ENCODE measurements at regions not wholly inside any gene's neighbourhood (a gene's known extent, or its start where the extent isn't known, plus 50 kb on each side); places are given as distances from the start of the nearest gene placed in this dataset.

DNA sequence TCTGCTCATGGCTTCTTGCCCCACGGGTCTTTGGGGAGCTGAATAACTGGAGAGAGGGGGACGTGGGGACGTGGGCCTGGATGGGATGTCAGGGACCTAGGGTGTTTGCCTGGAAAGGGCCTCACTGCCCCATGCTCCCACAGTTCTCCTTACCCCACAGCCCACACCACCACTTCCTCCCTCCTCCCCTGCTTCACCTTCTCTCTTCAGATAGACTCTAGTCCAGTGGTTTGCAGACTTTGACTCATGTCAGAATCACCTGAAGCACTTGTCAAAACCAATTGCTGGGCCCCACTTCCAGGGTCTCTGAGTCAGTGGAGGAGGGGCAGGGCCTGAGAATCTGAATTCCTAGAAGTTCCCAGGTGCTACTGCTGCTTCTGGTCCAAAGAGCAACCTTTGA lies 327.4 kb downstream of the RPS24 start:
- Histone ChIP-seq H3K9me3 (no peaks in the 10 kb centered on the region), H3K4me3 (no peak overlapping the region), H3K4me1 (peaks cover 4% of the 10 kb centered on the region; the same call in 1 of the 2 replicates), H3K36me3 (replicated peaks) (no peaks in the 10 kb centered on the region), H3K27me3 (ENCODE audit: low read depth) (no peaks in the 10 kb centered on the region)
- in situ Hi-C loops (cut with MboI; ENCODE audit: low sequenced_read_pairs) = no loop called here
- no peak for DNase-seq (ENCODE audit: low spot score in 2 of 2)

DNA sequence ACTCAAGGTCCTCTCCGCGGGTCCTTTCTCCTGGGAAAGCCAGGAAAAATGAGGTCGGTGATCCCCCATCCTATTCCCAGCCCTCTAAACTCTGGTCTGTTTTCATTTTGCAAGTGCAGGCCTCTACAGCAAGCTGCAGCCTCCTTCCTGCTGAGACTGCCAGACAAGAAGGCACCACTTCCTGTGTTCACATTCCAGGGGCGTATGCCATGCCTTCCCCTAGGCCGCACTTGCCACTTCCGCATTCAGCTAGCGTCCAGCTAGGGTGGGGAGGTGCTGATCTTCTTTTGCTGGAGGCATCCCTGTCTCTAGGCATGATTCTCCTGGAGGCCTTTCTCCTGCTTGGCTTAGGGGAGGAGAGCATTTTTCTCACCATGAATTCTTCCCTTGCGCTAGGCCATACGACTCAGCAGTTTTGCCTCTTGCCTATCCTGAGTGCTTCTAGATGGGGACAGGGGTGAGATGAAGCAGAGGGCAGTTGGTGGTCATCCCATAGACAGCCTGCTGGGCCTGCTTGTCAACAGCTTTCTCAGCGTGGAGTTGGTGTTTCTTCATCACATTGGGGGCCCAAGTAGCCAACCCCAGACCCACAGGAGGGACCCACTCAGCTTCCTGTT lies 328.9 kb downstream of the RPS24 start:
- in situ Hi-C loops (cut with MboI; ENCODE audit: low sequenced_read_pairs) = no loop called here
- H3K36me3 ChIP-seq (replicated peaks) = no peaks in the 10 kb centered on the region
- H3K4me3 ChIP-seq = no peak overlapping the region
- no peaks in the 10 kb centered on the region for H3K9me3 ChIP-seq
- no peak for DNase-seq (ENCODE audit: low spot score in 2 of 2)
- H3K27me3 ChIP-seq (ENCODE audit: low read depth) = no peaks in the 10 kb centered on the region
- peaks cover 2% of the 10 kb centered on the region; the same call in 1 of the 2 replicates for H3K4me1 ChIP-seq

DNA sequence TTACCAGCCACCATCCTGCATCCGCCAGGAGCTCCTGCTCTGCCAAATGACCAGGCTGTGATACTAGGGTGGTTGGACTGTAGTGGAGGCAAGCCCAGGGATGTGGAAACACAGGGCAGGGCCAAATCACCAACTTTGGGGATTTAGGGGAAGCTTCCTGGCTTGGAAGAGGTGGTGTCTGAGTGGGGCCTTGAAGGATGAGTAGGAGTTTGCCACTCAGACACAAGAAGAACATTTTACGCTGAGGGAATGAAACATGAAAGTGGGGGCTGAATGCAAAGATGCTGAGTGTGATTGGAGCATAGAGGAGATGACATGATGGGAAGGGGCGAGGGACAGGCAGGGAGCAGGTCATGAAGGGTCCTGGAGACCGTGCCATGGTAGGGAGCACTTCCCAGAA lies 329.5 kb downstream of the RPS24 start:
- DNase-seq (ENCODE audit: low spot score in 2 of 2) = no peak
- in situ Hi-C loops (cut with MboI; ENCODE audit: low sequenced_read_pairs) = no loop called here
- no peaks in the 10 kb centered on the region for H3K4me1 ChIP-seq
- no peaks in the 10 kb centered on the region for H3K36me3 ChIP-seq (replicated peaks)
- no peak overlapping the region for H3K4me3 ChIP-seq
- H3K9me3 ChIP-seq = no peaks in the 10 kb centered on the region
- no peaks in the 10 kb centered on the region for H3K27me3 ChIP-seq (ENCODE audit: low read depth)

DNA sequence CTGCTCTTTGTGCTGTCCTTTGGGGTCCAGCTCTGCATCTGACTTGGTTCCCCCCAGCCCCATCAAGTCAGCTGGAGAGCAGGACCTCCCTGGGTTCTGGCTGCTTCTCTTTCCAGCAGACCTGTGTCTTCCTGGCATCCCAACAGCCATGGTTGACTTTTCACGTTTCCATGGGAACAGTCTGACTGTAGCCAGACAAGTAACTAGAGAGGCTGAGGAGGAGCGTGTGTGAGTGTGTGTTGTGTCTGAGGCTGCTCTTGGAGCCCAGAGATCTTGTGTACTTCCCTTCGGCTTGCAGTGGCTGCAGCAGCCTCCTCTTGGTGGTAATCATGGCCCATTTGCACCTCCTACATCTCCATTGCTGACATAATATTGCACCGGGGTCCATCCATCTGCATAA lies 332.0 kb downstream of the RPS24 start:
- H3K36me3 ChIP-seq (replicated peaks) = no peaks in the 10 kb centered on the region
- no peaks in the 10 kb centered on the region for H3K4me1 ChIP-seq
- in situ Hi-C loops (cut with MboI; ENCODE audit: low sequenced_read_pairs) = no loop called here
- no peaks in the 10 kb centered on the region for H3K27me3 ChIP-seq (ENCODE audit: low read depth)
- DNase-seq (ENCODE audit: low spot score in 2 of 2) = no peak
- no peak overlapping the region for H3K4me3 ChIP-seq
- H3K9me3 ChIP-seq = no peaks in the 10 kb centered on the region

DNA sequence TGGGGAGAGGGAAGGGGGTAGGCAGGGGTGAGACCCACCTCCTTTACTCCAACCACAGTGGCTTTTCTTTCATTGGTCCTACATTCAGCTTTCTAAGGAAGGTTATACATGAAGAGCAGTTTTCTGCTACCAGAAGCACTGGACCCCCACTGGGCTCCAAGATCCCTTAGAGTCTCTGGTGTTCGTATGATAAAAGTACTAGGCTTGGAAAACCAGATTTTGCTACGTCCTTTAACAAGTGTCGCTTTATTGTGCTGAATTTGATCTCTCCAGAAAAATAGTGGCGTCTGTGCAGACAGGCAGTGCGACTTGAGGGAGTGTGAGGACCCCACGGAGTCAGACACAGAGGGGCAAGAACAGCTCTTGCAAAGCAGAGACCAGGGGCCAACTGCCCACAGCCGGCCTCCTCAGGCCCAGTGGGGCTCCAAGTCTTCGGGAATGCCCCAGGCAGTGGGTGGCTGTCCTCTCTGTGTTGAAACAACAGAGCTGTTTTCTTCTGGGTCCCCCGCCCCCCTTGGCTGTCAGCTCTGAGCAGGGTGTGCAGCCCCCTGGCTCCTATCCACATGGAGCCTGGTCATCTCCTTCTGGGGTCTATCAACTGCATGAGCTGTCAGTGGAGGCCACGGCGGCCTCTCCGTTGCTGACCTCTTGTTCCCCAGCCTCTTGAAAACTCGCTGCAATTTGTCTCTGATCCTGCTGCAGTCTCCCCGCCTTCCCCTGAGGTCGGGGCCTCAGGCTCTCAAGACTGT lies 333.2 kb downstream of the RPS24 start:
- in situ Hi-C loops (cut with MboI; ENCODE audit: low sequenced_read_pairs) = no loop called here
- DNase-seq (ENCODE audit: low spot score in 2 of 2) = no peak

DNA sequence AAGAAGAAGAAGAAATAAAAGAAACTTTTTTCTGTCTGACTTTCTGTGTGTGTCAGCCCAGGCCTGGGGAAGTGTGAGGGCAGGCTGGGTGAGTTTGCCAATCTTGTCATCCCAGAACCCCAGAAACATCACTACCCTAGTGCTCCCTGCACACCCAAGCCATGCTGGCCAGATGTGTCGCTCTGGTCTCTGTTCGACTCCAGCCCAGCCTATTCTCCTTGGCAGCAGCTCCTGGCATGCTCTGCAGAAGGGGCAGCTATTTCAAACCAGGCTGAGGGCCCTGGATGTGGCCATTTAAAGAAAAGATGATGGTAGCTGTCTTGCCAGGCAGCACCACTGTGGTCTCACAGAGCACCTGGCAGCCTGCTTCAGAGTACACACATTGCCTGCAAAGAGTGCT lies 334.1 kb downstream of the RPS24 start:
- Histone ChIP-seq H3K9me3 (no peaks in the 10 kb centered on the region), H3K36me3 (replicated peaks) (no peaks in the 10 kb centered on the region), H3K27me3 (ENCODE audit: low read depth) (no peaks in the 10 kb centered on the region), H3K4me1 (no peaks in the 10 kb centered on the region), H3K4me3 (no peak overlapping the region)
- no peak for DNase-seq (ENCODE audit: low spot score in 2 of 2)
- in situ Hi-C loops (cut with MboI; ENCODE audit: low sequenced_read_pairs) = no loop called here

More for the DNA sequence above, 333.2 kb downstream of the RPS24 start:
- Histone ChIP-seq H3K4me1 (no peaks in the 10 kb centered on the region), H3K27me3 (ENCODE audit: low read depth) (no peaks in the 10 kb centered on the region), H3K9me3 (no peaks in the 10 kb centered on the region), H3K4me3 (no peak overlapping the region), H3K36me3 (replicated peaks) (no peaks in the 10 kb centered on the region)

DNA sequence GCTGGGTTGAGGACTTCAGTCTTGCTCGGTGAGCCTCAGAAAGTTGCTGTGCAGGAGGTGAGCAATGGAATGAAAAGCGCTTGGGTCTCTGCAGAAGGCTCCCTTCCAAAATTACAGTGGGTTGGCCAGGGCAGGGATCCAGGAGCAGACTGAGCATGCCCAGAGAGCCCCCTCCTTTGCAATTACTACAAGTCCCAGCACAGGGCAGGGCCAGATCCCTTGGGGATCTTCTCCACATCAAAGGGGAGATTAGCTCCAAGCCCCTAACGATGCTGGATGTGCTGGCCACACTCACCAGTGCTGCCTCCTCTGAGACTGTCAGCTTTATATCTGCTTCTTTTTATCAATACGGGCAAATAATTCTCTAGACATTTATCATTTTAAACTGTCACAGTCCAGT lies 337.5 kb downstream of the RPS24 start:
- no peak overlapping the region for H3K4me3 ChIP-seq
- no peaks in the 10 kb centered on the region for H3K4me1 ChIP-seq
- in situ Hi-C loops (cut with MboI; ENCODE audit: low sequenced_read_pairs) = no loop called here
- no peaks in the 10 kb centered on the region for H3K27me3 ChIP-seq (ENCODE audit: low read depth)
- no peaks in the 10 kb centered on the region for H3K36me3 ChIP-seq (replicated peaks)
- peak in 1 of 2 experiments; percentile 17 for DNase-seq (ENCODE audit: low spot score in 2 of 2)
- no peaks in the 10 kb centered on the region for H3K9me3 ChIP-seq

DNA sequence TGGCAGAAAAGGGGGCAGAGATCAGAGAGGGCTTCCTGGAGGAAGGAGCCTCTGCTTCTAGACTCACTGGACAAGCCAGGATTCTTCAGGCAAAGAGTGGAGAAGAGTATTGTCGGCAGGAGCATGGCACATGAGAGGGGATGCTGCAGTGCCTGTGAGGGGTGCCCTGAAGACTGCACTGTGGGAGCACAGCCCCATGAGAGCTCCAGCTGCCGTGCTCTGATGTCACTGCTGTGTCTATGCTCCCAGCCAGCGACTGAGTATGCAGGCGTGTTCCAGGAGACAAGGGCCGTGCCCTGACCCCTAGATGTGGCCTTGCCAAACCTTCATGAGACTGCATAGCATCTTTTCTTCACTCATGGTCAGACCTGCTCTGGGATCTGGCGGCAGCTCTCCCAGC lies 339.1 kb downstream of the RPS24 start:
- H3K36me3 ChIP-seq (replicated peaks) = no peaks in the 10 kb centered on the region
- H3K27me3 ChIP-seq (ENCODE audit: low read depth) = no peaks in the 10 kb centered on the region
- no peak for DNase-seq (ENCODE audit: low spot score in 2 of 2)
- no peaks in the 10 kb centered on the region for H3K9me3 ChIP-seq
- H3K4me1 ChIP-seq = no peaks in the 10 kb centered on the region
- H3K4me3 ChIP-seq = no peak overlapping the region
- in situ Hi-C loops (cut with MboI; ENCODE audit: low sequenced_read_pairs) = no loop called here

DNA sequence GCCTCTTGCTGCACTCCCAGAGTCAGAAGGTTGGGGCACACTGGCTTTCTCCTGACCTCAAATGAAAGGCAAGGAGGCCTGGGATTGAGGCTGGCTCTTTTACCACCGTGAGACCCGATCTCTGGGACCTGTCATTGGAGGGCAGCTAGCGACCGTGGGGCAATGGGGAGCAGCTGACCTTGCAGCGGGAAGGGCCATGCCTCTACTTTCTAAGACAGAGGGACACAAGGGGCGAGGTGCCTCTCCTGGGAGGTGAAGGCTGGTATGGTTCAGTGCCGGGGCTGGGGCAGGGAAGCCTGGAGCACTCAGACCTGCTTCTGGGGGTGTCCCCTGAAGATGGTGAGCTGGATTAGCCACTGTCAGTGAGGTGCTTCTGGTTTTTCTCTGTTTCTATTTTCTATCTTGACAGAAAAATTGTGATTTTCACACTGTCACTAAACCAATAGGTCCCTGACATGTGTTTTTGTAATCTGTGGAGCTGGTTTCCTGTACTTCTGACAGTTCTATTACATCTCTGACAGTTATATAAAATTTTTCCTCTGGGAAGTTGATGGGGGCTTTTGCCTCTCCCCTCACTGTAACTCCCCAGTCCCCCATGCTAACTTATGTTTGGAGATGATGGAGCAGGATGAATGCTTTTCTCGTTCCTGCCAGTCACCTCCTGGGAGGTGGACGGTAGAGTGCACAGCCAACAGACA lies 340.8 kb downstream of the RPS24 start:
- in situ Hi-C loops (cut with MboI; ENCODE audit: low sequenced_read_pairs) = no loop called here
- Histone ChIP-seq H3K27me3 (ENCODE audit: low read depth) (no peaks in the 10 kb centered on the region), H3K4me1 (no peaks in the 10 kb centered on the region), H3K36me3 (replicated peaks) (no peaks in the 10 kb centered on the region), H3K9me3 (no peaks in the 10 kb centered on the region), H3K4me3 (no peak overlapping the region)
- no peak for DNase-seq (ENCODE audit: low spot score in 2 of 2)

DNA sequence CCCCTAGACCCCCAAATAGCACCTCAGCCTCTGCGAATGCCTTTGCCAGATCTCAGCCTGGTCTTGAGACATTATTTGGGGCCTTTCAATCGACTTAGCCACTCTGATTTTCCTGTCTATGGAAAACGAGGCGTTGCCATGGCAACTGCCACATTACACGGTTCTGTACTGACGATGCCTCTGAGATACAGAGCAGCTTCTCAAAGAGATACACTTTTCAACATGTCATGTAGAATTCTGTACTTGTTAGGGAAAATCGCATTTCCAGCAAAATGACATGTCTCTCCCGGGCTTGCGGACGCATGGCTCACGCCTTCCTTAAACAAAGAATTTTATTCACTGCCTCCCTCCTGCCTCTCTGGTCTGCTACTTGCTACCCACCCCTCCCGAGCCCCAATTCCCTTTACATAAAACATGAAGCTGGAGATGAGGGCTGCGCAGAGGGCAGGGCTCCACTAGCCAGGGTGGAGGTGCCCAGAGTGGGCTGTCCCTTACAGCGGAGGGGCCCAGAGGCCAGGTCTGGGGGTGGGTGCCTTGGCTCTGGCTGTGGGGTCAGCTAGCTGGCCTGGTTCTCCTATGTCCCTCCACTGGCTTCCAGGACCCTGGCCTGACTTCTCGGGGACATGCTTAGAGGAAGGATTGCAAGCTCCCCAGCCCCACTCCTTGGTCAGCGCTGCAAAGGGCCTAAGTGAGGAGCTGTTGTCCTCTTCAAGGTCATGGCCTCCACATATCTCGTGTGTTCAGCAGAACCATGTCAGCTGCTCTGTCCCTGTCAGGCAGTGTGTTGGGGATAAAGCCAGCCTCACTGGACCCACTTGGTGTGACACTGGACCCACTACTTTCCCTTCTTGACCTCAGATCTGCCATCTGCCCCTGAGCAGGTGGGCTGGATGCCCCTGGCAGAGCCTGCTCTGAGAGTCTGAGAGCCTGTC lies 342.5 kb downstream of the RPS24 start:
- Histone ChIP-seq H3K4me3 (no peak overlapping the region), H3K4me1 (no peaks in the 10 kb centered on the region), H3K9me3 (no peaks in the 10 kb centered on the region), H3K36me3 (replicated peaks) (no peaks in the 10 kb centered on the region), H3K27me3 (ENCODE audit: low read depth) (no peaks in the 10 kb centered on the region)
- in situ Hi-C loops (cut with MboI; ENCODE audit: low sequenced_read_pairs) = no loop called here
- peak in 1 of 2 experiments; percentile 15 for DNase-seq (ENCODE audit: low spot score in 2 of 2)

DNA sequence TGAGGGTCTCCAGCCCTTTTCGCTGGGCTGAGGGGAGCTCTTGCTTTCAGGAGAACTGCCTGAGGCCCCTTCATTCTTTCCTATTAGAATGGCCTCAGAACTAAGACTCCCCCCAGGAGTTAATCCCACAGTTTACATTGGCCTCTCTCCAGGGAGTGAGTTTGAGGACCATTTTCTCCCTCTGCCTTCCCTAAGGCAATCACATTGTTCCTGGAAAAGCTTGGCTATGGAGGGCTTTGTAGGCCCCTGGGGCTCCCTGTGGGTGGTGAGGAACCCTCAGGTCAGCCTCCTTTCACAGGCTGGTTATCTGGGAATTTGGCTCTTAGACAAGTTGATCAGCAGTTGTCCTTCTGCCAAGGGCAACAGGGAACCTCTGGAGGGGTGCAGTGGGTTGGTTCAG lies 343.7 kb downstream of the RPS24 start:
- no peaks in the 10 kb centered on the region for H3K27me3 ChIP-seq (ENCODE audit: low read depth)
- in situ Hi-C loops (cut with MboI; ENCODE audit: low sequenced_read_pairs) = no loop called here
- H3K36me3 ChIP-seq (replicated peaks) = no peaks in the 10 kb centered on the region
- no peak for DNase-seq (ENCODE audit: low spot score in 2 of 2)
- H3K4me1 ChIP-seq = no peaks in the 10 kb centered on the region
- H3K9me3 ChIP-seq = no peaks in the 10 kb centered on the region
- H3K4me3 ChIP-seq = no peak overlapping the region

DNA sequence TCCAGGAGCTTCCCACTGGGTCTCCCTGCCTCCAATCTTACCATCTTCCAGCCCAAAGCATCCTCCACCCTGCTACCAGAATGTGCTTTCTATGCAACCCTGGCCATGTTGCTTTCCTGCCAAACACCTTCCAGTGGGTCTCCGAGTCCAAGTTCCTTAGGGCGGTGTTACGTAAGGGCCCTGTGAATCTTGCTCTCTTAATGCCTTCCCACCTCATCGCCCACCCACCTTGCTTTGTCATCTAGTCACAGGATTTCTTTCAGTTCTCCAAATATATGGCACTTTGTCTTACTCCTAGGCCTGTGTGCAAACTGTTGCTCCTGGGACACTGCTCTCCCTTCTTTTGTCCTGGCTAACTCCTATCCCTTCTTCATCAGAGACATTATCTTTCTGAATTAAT lies 344.5 kb downstream of the RPS24 start:
- in situ Hi-C loops (cut with MboI; ENCODE audit: low sequenced_read_pairs) = no loop called here
- Histone ChIP-seq H3K9me3 (no peaks in the 10 kb centered on the region), H3K4me1 (no peaks in the 10 kb centered on the region), H3K4me3 (no peak overlapping the region), H3K36me3 (replicated peaks) (no peaks in the 10 kb centered on the region), H3K27me3 (ENCODE audit: low read depth) (no peaks in the 10 kb centered on the region)
- no peak for DNase-seq (ENCODE audit: low spot score in 2 of 2)

DNA sequence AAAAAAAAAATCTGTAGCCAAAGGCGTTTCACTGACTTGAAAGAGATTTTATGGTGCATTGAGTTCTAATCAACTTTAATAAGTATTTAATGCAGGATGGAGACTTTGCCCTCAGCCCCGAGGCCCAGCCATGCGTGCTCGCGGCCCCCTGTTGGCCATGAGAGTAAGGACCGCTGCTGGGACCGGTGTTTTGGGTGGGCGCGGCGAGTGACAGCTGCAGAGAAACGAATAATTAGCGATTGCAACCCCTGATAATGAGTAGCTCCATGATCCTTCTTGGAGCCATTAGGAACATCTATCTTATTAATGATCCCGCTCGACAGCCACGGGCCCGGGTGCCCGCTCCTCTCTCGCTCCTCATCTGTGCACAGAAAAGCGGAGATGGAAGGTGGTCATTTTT lies 347.4 kb downstream of the RPS24 start:
- no peak overlapping the region for H3K4me3 ChIP-seq
- H3K27me3 ChIP-seq (ENCODE audit: low read depth) = peaks cover 2% of the 10 kb centered on the region; the same call in 1 of the 2 replicates
- H3K4me1 ChIP-seq = no peaks in the 10 kb centered on the region
- H3K36me3 ChIP-seq (replicated peaks) = no peaks in the 10 kb centered on the region
- in situ Hi-C loops (cut with MboI; ENCODE audit: low sequenced_read_pairs) = no loop called here
- no peaks in the 10 kb centered on the region for H3K9me3 ChIP-seq
- DNase-seq (ENCODE audit: low spot score in 2 of 2) = no peak

All from HAP-1 (cell line).